Neutrophil (primary cell): ENCODE measurements at regions not wholly inside any gene's neighbourhood (a gene's known extent, or its start where the extent isn't known, plus 50 kb on each side); places are given as distances from the start of the nearest gene placed in this dataset.

Experiments used
- H3K27ac ChIP-seq: fragments of 200-600 bp; sonication (generic); 2 replicates; pipeline ENCODE4 v1.5.1; 2016; ENCODE audit warnings: mild to moderate bottlenecking, moderate library complexity
- H3K27me3 ChIP-seq: fragments of 200-600 bp; sonication (generic); 2 replicates; pipeline ENCODE4 v1.6.0; 2016; ENCODE audit warnings: mild to moderate bottlenecking
- H3K36me3 ChIP-seq: fragments of 200-600 bp; sonication (generic); 2 replicates; pipeline ENCODE4 v1.5.1; 2017
- H3K4me1 ChIP-seq, 2 experiments: fragments of 200-600 bp in 1 of 2; sonication (generic) in 1 of 2; 1 replicate in 1 of 2; 2 replicates in 1 of 2; pipeline versions ENCODE4 v1.5.1 to v1.6.1; 2013 to 2016; ENCODE audit warnings: low read depth in 1 of 2, low read length in 1 of 2, mild to moderate bottlenecking in 1 of 2, moderate library complexity in 1 of 2; ENCODE audit not compliant: control insufficient read depth in 1 of 2, insufficient read depth in 1 of 2
- H3K4me3 ChIP-seq, 2 experiments: fragments of 200-600 bp in 1 of 2; sonication (generic) in 1 of 2; 1 replicate in 1 of 2; 2 replicates in 1 of 2; pipeline ENCODE4 v1.5.1; 2013 to 2016; ENCODE audit warnings: low read depth in 1 of 2, low read length in 1 of 2, mild to moderate bottlenecking in 1 of 2, moderate library complexity in 1 of 2
- H3K9me3 ChIP-seq: fragments of 200-600 bp; sonication (generic); 2 replicates; pipeline ENCODE4 v1.5.1; 2016
- TF ChIP-seq, protein P1 (sequence below): fragments of 200-600 bp; sonication (generic); IDR thresholded peaks from 2 replicates; pipeline ENCODE4 v1.5.1; 2016; ENCODE audit warnings: antibody characterized with exemption

GRCh38 chr14:87285506-87285905 lies 707.5 kb downstream of the GALC start:
- H3K9me3 ChIP-seq: no peaks in the 10 kb centered on the region
- TF ChIP-seq, protein P1, sequence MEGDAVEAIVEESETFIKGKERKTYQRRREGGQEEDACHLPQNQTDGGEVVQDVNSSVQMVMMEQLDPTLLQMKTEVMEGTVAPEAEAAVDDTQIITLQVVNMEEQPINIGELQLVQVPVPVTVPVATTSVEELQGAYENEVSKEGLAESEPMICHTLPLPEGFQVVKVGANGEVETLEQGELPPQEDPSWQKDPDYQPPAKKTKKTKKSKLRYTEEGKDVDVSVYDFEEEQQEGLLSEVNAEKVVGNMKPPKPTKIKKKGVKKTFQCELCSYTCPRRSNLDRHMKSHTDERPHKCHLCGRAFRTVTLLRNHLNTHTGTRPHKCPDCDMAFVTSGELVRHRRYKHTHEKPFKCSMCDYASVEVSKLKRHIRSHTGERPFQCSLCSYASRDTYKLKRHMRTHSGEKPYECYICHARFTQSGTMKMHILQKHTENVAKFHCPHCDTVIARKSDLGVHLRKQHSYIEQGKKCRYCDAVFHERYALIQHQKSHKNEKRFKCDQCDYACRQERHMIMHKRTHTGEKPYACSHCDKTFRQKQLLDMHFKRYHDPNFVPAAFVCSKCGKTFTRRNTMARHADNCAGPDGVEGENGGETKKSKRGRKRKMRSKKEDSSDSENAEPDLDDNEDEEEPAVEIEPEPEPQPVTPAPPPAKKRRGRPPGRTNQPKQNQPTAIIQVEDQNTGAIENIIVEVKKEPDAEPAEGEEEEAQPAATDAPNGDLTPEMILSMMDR: no peak
- no peaks in the 10 kb centered on the region for H3K27me3 ChIP-seq

GRCh38 chr14:87283547-87283946 lies 709.4 kb downstream of the GALC start:
- no peak overlapping the region for H3K27ac ChIP-seq
- H3K36me3 ChIP-seq: no peaks in the 10 kb centered on the region
- H3K9me3 ChIP-seq: no peaks in the 10 kb centered on the region
- H3K4me1 ChIP-seq: no peaks in the 10 kb centered on the region
- no peaks in the 10 kb centered on the region for H3K27me3 ChIP-seq
- no peak overlapping the region for H3K4me3 ChIP-seq
- TF ChIP-seq, protein P1: no peak

More at GRCh38 chr14:87285506-87285905, 707.5 kb downstream of the GALC start:
- H3K36me3 ChIP-seq: no peaks in the 10 kb centered on the region
- H3K27ac ChIP-seq: no peak overlapping the region
- H3K4me3 ChIP-seq: no peak overlapping the region
- H3K4me1 ChIP-seq: no peaks in the 10 kb centered on the region

- Histone ChIP-seq H3K9me3 (no peaks in the 10 kb centered on the region), H3K4me3 (no peak overlapping the region), H3K4me1 (no peaks in the 10 kb centered on the region), H3K27ac (no peak overlapping the region), H3K27me3 (no peaks in the 10 kb centered on the region), H3K36me3 (no peaks in the 10 kb centered on the region)
- TF ChIP-seq, protein P1: no peak
Measured at GRCh38 chr14:87282266-87282665, 710.7 kb downstream of the GALC start.

DNA sequence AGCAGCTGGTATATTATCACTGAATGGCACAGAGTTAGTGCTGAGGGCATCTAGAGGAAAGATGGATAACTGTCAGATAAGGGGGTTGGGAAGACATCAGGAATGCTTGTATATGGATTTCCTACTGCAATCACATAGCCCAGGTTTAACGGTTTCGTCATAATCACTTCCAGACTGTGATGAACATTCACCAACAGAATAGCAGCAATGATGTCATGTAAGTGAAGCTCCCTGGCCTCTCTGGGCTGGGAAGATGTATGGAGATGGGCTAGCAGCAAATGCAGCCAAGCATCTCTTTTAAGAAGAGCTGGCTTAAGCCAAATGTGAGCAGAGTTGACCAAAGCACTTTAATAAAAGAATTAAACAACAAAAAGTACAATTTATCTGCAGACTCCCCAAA lies 714.6 kb downstream of the GALC start:
- H3K27ac ChIP-seq: no peak overlapping the region
- no peaks in the 10 kb centered on the region for H3K9me3 ChIP-seq
- no peaks in the 10 kb centered on the region for H3K36me3 ChIP-seq
- no peaks in the 10 kb centered on the region for H3K4me1 ChIP-seq
- H3K27me3 ChIP-seq: no peaks in the 10 kb centered on the region
- H3K4me3 ChIP-seq: no peak overlapping the region
- TF ChIP-seq, protein P1: no peak

DNA sequence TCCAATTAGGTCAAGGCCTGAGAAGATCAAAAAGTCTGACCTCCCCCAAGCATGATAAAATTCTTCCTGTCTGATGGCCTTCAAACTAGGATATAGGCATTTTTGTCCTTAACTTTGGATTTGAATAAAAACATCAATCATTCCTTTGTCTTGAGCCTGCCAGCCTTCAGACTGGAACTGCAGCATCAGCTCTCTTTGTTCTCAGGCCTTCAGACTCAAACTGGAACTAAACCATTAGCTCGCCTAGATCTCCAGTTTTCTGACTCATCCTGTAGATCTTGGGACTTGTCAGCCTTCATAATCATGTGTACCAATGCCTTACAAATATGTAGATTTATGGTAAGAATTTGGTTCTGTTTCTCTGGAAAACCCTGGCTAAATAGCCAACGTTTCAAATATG lies 721.7 kb downstream of the GALC start:
- TF ChIP-seq, protein P1: no peak
- no peaks in the 10 kb centered on the region for H3K27me3 ChIP-seq
- H3K36me3 ChIP-seq: no peaks in the 10 kb centered on the region
- no peaks in the 10 kb centered on the region for H3K4me1 ChIP-seq
- no peak overlapping the region for H3K4me3 ChIP-seq
- H3K27ac ChIP-seq: no peak overlapping the region
- no peaks in the 10 kb centered on the region for H3K9me3 ChIP-seq

- no peak overlapping the region for H3K27ac ChIP-seq
- H3K9me3 ChIP-seq: no peaks in the 10 kb centered on the region
- no peaks in the 10 kb centered on the region for H3K27me3 ChIP-seq
- no peak overlapping the region for H3K4me3 ChIP-seq
- no peaks in the 10 kb centered on the region for H3K4me1 ChIP-seq
- TF ChIP-seq, protein P1: no peak
- H3K36me3 ChIP-seq: no peaks in the 10 kb centered on the region
Measured at GRCh38 chr14:87268997-87269396, 724.0 kb downstream of the GALC start.
